ENCODE measurements at regions not wholly inside any gene's neighbourhood (a gene's known extent, or its start where the extent isn't known, plus 50 kb on each side); places are given as distances from the start of the nearest gene placed in this dataset.

DNA sequence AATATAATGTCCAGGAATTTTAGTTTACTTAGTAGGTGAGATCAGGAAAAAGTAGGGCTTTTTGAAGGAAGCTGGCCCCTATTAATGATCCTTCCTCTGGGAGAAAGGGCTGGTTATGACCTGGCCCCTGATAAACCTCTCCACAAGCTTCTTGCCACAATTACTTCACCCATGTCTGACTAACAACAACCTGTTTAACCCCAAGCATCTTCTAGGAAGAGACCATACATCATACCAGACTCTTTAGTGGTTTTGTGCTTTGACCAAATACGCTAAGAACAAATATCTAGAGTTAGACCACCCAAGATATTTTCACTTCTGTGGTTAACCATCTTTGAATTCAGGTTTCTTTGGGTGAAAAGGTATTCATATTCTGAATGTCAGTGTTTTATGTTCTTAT is 174.0 kb upstream of the SLC27A6 start:
- TF ChIP-seq, protein P1, sequence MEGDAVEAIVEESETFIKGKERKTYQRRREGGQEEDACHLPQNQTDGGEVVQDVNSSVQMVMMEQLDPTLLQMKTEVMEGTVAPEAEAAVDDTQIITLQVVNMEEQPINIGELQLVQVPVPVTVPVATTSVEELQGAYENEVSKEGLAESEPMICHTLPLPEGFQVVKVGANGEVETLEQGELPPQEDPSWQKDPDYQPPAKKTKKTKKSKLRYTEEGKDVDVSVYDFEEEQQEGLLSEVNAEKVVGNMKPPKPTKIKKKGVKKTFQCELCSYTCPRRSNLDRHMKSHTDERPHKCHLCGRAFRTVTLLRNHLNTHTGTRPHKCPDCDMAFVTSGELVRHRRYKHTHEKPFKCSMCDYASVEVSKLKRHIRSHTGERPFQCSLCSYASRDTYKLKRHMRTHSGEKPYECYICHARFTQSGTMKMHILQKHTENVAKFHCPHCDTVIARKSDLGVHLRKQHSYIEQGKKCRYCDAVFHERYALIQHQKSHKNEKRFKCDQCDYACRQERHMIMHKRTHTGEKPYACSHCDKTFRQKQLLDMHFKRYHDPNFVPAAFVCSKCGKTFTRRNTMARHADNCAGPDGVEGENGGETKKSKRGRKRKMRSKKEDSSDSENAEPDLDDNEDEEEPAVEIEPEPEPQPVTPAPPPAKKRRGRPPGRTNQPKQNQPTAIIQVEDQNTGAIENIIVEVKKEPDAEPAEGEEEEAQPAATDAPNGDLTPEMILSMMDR (IDR thresholded peaks at IDR 0.05), result no peak
- TF ChIP-seq POLR2A (IDR thresholded peaks at IDR 0.05), result no peak
